Osteoblast (primary cell): ENCODE measurements at regions not wholly inside any gene's neighbourhood (a gene's known extent, or its start where the extent isn't known, plus 50 kb on each side); places are given as distances from the start of the nearest gene placed in this dataset.

Source experiments
- DNase-seq: peaks from one replicate; pipeline ENCODE4 v3.0.0; 2011; ENCODE audit warnings: low spot score, mixed read lengths; ENCODE audit not compliant: insufficient read length; ENCODE audit errors: missing footprints
- H2AFZ ChIP-seq: 2 replicates; pipeline ENCODE4 v1.6.0; 2011; ENCODE audit warnings: mild to moderate bottlenecking, low read length
- H3K27ac ChIP-seq: 2 replicates; pipeline ENCODE4 v1.5.1; 2011; ENCODE audit warnings: mild to moderate bottlenecking, low read depth, low read length, moderate library complexity
- H3K27me3 ChIP-seq: 2 replicates; pipeline ENCODE4 v1.6.0; 2012; ENCODE audit warnings: mild to moderate bottlenecking, control low read depth, inconsistent platforms, low read length, moderate library complexity; ENCODE audit not compliant: insufficient read depth
- H3K36me3 ChIP-seq: 2 replicates; pipeline ENCODE4 v1.5.1; 2011; ENCODE audit warnings: mild to moderate bottlenecking, low read length, control low read depth, moderate library complexity; ENCODE audit not compliant: insufficient read depth
- H3K4me1 ChIP-seq: 2 replicates; pipeline ENCODE4 v1.5.1; 2011; ENCODE audit warnings: mild to moderate bottlenecking, low read length, control low read depth, moderate library complexity; ENCODE audit not compliant: insufficient read depth
- H3K4me2 ChIP-seq: 2 replicates; pipeline ENCODE4 v1.6.0; 2011; ENCODE audit warnings: mild to moderate bottlenecking, low read length; ENCODE audit not compliant: insufficient read depth
- H3K4me3 ChIP-seq: fragments of 200-600 bp; sonication (generic); 3 replicates; pipeline ENCODE4 v1.5.1; 2012; ENCODE audit warnings: mild to moderate bottlenecking, low read length, inconsistent platforms; ENCODE audit not compliant: insufficient read depth
- H3K79me2 ChIP-seq: 2 replicates; pipeline ENCODE4 v1.6.0; 2012; ENCODE audit warnings: mild to moderate bottlenecking, low read length, control low read depth, inconsistent platforms; ENCODE audit not compliant: insufficient read depth
- H3K9me3 ChIP-seq: 2 replicates; pipeline ENCODE4 v1.5.1; 2011; ENCODE audit warnings: low read depth, low read length, control low read depth
- H4K20me1 ChIP-seq: 2 replicates; pipeline ENCODE4 v1.6.0; 2012; ENCODE audit warnings: mild to moderate bottlenecking, low read length, control low read depth; ENCODE audit not compliant: insufficient read depth
- CTCF ChIP-seq: IDR thresholded peaks from 2 replicates; pipeline ENCODE4 v1.5.1; 2011; ENCODE audit warnings: mild to moderate bottlenecking, low read depth, low read length, moderate library complexity; ENCODE audit errors: extremely low read depth

- H3K27me3 ChIP-seq, result no peaks in the 10 kb centered on the region
- no peak overlapping the region for H2AFZ ChIP-seq
- H3K4me2 ChIP-seq, result no peak overlapping the region
- no peaks in the 10 kb centered on the region for H3K79me2 ChIP-seq
- H3K9me3 ChIP-seq, result peaks cover 2% of the 10 kb centered on the region
- DNase-seq, result no peak
- no peak overlapping the region for H3K27ac ChIP-seq
- no peak overlapping the region for H3K4me3 ChIP-seq
- no peak for TF ChIP-seq CTCF
- no peaks in the 10 kb centered on the region for H4K20me1 ChIP-seq
- H3K4me1 ChIP-seq, result no peaks in the 10 kb centered on the region
- no peaks in the 10 kb centered on the region for H3K36me3 ChIP-seq
Observed at GRCh38 chr22:48050836-48051235, 1288.4 kb downstream of the TBC1D22A start.

GRCh38 chr22:48049116-48049515 is 1286.7 kb downstream of the TBC1D22A start:
- H3K27ac ChIP-seq, result no peak overlapping the region

DNA sequence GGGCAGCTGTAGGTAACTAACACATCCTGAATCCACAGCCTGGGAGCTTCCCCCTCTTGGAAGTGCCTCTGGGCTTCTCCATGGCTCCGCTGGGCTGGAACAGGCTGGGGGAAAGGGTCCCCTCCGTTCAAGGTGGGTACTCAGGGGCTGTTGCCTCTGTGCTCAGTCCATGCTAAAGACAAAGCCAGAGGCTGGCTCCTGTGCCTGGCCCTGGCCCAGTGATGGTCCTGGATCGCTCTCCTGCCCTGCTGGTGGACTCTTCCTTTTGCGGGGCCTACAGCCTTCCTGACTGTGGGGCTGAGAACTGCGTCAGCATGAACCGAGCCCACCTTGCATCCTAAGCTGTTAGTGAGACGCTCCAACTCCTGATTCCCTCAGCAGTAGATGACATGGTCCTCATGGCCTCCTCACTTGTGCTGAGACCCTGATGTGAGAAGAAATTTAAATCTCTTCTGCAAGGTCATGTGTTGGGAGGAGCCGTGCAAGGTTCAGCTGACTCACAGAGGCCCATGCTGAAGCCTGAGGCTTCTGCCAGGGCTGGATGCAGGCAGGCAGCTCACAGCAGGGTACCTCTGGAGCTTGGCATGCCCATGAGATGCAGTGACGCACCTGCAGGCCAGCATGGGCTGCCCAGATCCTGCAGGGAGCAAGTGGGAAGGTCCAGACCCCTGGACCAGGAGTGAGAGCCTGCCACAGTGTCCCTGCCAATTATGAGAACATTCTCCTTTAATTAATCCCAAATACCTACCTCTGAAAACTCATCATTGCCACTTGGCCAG is 1285.5 kb downstream of the TBC1D22A start:
- TF ChIP-seq CTCF, result no peak
- Histone ChIP-seq H3K36me3 (no peaks in the 10 kb centered on the region), H3K27ac (no peak overlapping the region), H4K20me1 (no peaks in the 10 kb centered on the region), H3K9me3 (peaks cover 2% of the 10 kb centered on the region), H3K4me2 (no peak overlapping the region), H3K4me3 (no peak overlapping the region), H3K27me3 (no peaks in the 10 kb centered on the region), H3K4me1 (no peaks in the 10 kb centered on the region), H3K79me2 (no peaks in the 10 kb centered on the region), H2AFZ (no peak overlapping the region)
- no peak for DNase-seq

More at GRCh38 chr22:48049116-48049515, 1286.7 kb downstream of the TBC1D22A start:
- DNase-seq, result no peak
- no peaks in the 10 kb centered on the region for H3K36me3 ChIP-seq
- H4K20me1 ChIP-seq, result no peaks in the 10 kb centered on the region
- no peak overlapping the region for H3K4me2 ChIP-seq
- H3K27me3 ChIP-seq, result no peaks in the 10 kb centered on the region
- H3K79me2 ChIP-seq, result no peaks in the 10 kb centered on the region
- no peak overlapping the region for H3K4me3 ChIP-seq
- TF ChIP-seq CTCF, result no peak
- no peak overlapping the region for H2AFZ ChIP-seq
- peaks cover 2% of the 10 kb centered on the region for H3K9me3 ChIP-seq
- no peaks in the 10 kb centered on the region for H3K4me1 ChIP-seq

DNA sequence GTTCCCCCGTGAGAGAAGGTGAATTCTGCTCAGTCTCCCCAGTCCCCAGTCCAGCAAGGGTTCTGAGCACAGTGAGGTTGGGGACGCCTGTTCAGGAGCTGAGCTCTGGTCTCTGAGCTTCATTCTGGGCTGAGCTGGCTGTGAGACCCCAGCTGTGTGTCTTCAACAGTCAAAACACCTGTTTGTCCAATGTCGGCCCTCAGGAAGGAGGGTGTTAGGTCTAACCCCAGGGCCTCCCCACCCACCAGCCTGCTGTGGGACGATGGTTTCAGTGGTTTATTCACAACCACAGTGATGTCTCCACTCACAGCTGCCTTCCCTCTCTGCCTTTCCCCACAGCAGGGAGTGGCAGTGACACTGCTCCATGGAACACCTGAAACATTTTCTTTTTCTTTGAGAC is 1282.9 kb downstream of the TBC1D22A start:
- Histone ChIP-seq H3K79me2 (no peaks in the 10 kb centered on the region), H3K4me3 (no peak overlapping the region), H3K4me1 (no peaks in the 10 kb centered on the region), H3K27me3 (no peaks in the 10 kb centered on the region), H2AFZ (no peak overlapping the region), H4K20me1 (no peaks in the 10 kb centered on the region), H3K36me3 (no peaks in the 10 kb centered on the region), H3K27ac (no peak overlapping the region), H3K9me3 (peaks cover 2% of the 10 kb centered on the region), H3K4me2 (no peak overlapping the region)
- TF ChIP-seq CTCF, result no peak
- no peak for DNase-seq
